ENCODE measurements at regions not wholly inside any gene's neighbourhood (a gene's known extent, or its start where the extent isn't known, plus 50 kb on each side); places are given as distances from the start of the nearest gene placed in this dataset.
"Not testable (repeated sequence)": the region's sequence is repeated elsewhere in the genome, so short reads cannot be mapped to it uniquely, and the experiment has no call there.

DNA sequence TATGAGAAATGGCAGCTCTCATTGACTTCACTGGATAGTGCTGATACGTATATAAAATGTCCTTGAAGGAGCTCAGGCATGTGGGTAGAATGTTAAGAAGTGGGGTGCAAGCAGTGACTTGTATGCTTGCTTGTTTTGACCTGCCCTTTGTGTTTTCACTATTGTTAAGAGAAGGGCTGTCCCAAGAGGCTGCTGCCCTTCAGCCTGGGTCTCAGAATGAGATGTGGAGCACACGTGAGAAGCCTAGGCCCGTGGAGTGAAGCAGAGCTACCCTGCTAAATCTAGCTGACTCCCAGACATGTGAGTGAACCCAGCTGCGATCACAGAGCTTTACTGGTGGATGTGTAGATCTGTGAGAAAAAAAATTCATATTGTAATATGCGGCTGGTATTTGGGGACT lies 305.3 kb upstream of the RGS17 start:
- ATAC-seq = no peak
- DNase-seq (ENCODE audit: low spot score) = no peak

DNA sequence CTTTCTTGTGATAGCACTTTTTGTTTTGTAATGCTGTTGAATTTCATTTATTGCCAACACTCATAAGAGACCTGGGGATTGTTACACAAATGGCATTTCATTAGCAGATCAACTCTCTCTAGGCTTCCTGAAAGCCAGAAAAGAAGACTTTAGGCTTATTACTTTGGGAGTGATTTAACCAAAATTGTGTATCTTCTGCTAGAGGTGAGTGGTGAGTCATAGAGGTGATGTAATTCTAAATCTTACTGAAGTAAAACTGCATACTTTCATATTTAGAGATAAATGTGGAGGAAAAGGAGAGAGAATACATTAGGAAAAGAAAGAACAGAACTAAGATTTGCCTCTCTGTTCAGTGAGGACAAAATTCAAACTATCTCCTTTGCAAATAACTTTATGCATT lies 304.7 kb upstream of the RGS17 start:
- DNase-seq (ENCODE audit: low spot score) (no peak), ATAC-seq (no peak)

DNA sequence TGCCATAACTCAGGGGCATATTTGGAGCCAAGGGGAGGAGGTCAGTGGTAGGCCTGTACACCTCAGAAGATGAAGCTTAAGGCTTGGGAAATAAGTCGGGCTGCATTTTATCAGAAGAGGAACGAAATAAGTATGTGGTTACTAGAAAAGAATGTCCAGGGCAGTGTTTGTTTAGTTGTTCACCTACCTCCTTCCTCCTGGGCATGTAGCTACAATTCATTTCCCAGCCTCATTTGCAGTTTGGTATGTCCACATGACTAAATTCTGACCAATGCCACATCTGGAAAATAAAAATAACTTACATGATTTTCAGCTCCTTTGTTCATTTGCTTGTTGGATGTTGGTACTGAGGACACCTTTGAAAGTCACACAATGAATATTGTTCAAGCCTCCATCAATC lies 294.5 kb upstream of the RGS17 start:
- ATAC-seq (no peak), DNase-seq (ENCODE audit: low spot score) (no peak)

DNA sequence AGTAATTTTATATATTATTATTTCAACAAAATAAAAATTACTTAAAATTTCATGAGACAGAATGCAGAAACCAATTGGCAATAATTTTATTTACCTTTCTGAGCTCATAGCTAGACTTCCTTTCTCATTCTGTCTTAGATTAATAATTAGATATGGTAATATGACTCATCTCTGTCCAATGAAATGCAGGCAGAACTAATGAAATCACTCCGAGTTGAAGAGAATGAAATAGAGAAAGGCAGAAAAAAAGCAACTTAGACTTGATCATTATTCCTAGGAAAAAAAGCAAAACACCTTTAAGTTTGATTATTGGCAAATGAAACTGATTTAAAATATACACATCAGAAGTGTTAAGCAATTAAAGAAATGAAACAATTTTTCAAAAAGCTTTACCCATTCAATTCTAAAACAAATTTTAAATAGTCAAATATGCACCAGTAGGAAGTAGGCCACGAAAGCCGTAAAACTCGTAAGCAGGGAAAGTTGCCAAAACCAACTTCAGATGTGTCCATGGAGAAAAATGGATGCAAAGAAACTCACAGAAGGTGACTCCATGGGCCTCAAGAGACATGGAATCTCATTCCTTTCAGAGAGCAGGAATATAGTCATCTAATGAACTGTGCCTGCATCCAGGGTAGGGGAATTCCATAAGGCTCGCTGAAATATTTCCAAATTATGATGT lies 293.8 kb upstream of the RGS17 start:
- no peak for ATAC-seq
- no peak for DNase-seq (ENCODE audit: low spot score)

DNA sequence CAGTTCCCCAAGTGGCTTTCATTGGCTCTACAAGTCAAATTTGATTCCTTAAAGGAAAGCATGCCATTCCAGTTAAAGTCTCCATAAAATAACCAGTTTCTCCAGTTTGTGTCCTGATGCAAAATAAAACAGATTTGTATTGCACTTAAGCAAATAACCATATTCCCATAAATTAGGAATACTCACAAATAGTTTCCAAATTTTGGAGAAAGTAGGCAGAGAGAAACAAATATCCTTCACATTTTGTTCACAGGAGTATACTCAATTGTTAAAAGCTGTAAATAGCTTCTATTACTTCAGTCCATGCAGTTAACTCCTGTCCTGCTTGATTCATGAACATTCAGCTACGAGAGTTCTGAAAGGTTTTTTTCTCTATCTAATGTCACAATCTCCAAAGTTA lies 281.4 kb upstream of the RGS17 start:
- DNase-seq (ENCODE audit: low spot score) (no peak), ATAC-seq (no peak)

DNA sequence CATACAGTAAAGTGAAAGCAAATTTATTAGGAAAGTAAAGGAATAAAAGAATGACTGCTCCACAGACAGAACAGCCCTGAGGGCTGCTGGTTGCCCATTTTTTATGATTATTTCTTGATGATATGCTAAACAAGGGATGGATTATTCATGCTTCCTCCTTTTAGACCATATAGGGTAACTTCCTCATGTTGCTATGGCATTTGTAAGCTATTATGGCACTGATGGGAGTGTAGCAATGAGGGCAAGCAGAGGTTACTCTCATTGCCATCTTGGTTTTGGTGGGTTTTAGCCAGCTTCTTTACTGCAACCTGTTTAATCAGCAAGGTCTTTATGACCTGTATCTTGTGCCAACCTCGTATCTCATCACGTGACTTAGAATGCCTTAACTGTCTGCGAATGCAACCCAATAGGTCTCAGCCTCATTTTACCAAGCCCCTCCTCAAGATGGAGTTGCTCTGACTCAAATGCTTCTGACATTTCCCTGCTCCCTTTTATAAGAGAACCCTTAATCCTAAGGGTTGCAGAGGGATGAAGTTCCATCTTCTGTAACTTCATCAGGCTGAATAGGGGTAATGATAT lies 280.1 kb upstream of the RGS17 start:
- no peak for DNase-seq (ENCODE audit: low spot score)
- ATAC-seq = no peak

DNA sequence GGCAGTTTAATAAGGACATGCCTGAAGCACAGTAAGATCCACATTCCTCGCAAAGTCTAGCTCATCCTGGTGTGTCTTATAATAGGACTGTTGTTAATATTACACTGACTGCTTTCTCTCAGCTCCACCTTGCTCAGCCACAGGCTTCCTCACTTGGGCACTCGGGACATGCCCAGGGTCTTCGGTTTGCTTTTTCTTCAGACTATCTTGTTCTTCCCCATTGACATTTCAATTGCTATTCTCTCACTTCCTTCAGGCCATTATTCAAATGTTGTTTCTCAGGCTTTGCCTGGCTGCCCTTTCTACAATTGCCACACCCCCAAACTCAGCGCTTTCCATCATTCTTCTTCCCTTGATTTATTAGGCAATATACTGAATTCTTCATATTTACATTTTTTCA lies 274.8 kb upstream of the RGS17 start:
- no peak for ATAC-seq
- no peak for DNase-seq (ENCODE audit: low spot score)

DNA sequence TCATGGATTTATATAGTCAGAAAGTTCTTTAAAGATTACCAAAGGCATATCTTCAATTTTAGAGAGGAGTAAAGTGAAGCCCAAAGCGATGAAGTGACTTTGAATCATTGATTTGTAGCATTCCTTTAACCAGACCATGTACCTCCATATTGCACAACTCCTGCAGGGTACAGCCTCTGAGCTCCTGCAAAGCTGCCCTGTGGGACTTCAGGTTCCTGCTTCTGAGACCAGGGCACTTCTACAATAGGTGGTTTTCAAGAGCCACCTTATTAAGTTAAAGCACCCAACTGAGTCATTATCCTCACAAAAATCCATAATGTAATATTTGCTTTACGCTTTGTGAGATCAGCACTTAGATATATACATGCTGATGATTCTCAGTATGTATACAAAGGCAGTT lies 270.7 kb upstream of the RGS17 start:
- DNase-seq (ENCODE audit: low spot score) (no peak), ATAC-seq (no peak)

DNA sequence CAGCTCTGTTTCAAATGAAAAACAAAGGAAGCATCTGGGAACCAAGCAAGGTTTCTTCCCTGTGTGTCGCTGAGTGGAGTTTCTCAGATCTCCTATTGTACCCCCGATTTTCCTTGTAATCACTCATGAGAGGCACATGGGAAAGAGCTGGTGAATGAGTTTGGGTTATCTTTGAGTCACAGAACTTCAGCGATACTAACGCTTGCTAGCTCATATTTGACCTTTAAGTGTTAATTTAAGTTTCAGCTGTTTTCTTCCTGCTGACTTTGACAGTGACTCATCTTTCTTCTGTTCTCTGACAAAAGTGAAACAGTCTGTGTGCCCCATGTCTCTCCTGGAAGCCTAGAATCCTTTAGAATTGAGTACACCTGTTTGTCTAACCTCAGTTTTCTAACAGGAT lies 261.1 kb upstream of the RGS17 start:
- ATAC-seq (no peak), DNase-seq (ENCODE audit: low spot score) (no peak)

DNA sequence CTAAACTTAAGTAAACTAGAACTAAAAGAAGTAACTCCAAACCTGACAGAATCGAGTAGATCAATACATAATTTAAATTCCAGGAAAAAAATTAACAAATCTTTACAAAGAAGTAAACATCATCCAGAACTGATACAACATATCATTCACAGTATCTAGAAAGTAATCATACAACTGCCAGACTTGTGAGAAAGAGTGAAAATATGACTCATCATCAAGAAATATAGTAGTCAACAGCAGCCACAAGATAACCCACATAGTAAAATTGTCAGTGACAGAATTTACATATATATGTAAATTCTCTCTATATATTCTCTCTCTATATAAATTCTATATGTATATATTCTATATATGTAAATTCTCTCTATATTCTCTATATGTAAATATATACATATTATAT lies 242.8 kb upstream of the RGS17 start:
- no peak for ATAC-seq
- no peak for DNase-seq (ENCODE audit: low spot score)

DNA sequence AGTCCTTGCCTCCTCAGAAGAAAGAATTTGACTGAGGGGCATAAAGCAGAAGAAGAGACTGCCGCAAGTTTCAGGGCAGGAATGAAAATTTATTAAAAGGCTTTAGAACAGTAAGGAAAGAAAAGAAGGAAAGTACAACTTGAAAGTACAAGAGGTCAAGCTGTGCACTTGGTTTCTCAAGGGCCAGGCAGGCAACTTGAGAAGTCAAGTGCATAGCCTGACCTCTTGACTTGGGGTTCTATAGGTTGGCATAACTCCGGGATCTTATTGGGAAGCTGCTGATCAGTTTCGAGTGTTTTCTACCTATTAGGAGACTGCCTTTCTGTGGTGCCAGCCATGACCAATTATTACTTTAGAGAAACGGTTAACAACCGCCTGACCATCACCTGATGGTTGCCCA lies 237.0 kb upstream of the RGS17 start:
- DNase-seq (ENCODE audit: low spot score) = no peak
- ATAC-seq = no peak

DNA sequence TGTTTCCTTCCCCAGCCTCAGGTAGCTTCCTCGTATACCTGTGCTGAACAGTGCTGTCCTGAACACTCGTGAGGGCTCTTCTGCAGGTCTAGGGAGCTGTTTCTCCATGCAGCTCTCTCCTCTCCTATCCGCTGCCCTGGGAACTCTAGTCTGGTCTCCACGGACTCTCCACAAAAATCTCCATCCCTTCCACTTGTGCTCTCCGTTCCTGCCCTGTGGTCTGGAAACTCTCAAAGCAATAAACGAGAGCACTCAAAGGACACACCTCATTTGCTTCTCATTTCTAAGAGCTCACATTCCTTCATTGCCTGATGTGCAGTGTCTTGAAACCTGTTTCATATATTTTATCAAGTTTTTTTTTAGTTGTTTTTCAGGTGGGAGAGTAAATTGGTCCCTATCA lies 235.9 kb upstream of the RGS17 start:
- DNase-seq (ENCODE audit: low spot score) (no peak), ATAC-seq (no peak)

DNA sequence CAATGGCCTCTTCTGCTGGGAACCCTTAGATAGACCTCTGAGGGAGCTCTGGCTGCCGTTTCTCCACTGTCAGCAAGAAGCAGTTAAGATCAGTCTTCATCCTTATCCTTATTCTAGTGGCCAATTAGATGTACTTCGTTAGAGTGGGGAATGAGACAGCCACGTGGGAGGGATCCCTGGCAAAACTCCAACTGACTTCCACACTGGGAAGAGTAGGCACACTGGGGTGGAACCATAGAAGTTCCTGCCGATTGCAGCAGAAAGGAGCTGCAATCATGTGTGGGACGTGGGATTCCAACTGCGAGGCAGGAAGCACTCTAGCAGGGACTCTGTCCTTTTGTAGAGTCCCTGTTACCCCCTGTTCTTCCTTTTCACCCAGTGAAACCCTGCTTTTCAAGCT lies 226.3 kb upstream of the RGS17 start:
- ATAC-seq (no peak), DNase-seq (ENCODE audit: low spot score) (no peak)

DNA sequence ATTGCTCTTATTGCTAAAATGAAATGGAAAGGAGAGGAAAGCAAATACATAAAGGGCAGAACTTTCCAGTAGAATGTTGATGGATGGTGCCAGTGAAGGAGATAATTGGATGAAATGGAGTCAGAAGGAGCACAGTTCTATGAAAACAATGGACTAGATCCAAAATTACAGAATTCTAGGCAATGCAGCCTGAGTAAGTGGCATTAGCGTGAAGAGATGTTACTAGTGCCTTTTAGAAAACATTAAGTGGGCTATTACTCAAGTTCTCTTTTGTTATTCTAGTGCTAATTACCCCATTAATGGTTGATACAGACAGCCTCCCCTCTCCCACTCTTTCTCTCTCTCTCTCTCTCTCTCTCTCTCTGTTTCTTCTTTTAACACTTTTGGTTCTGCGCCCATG lies 209.5 kb upstream of the RGS17 start:
- DNase-seq (ENCODE audit: low spot score) (no peak), ATAC-seq (no peak)

DNA sequence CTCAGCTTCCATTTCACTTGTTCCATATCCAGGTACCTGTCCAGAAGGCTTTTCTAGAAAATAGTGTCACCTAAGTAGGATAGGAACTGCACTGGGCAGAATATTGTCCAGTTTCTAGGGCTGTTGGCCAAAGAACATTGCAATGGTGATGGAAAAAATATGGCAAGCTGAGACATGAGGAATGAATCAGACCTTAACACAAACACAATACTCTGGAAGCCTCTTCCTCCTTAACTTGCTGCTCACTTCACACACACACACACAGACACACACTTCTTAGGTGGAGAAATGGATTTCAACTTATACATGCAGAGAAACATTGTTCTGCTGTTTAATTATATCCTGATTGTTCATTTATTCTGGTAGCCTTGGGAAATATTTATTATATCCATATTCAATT lies 203.0 kb upstream of the RGS17 start:
- ATAC-seq = no peak
- DNase-seq (ENCODE audit: low spot score) = no peak

DNA sequence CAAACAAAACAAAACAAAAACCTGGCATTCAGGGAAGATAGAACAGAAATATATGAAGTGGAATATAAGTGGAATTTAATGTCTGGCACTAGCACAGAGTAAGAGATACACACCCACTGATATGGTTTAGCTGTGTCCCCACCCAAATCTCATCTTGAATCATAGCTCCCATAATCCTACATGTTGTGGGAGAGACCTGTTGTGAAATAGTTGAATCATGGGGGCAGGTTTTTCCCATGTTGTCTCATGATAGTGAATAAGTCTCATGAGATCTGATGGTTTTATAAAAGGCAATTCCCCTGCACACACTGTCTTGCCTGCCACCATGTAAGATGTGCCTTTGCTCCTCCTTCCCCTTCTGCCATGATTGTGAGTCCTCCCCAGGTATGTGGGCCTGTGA lies 200.1 kb upstream of the RGS17 start:
- ATAC-seq; DNase-seq (ENCODE audit: low spot score): not testable (repeated sequence)

DNA sequence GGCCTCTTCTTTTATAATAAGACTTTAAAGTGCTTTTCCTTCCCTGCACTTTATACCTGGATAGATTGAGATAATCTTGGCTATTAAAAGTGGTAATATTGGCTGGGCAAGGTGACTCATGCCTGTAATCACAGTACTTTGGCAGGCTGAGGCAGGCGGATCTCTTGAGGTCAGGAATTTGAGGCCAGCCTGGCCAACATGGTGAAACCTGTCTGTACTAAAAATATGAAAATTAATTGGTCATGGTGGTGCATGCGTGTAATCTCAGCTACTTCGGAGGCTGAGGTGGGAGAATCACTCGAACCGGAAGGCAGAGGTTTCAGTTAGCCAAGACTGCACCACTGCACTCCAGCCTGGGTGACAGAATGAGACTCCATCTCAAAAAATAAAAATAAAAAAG lies 197.1 kb upstream of the RGS17 start:
- no peak for ATAC-seq
- DNase-seq (ENCODE audit: low spot score) = no peak

DNA sequence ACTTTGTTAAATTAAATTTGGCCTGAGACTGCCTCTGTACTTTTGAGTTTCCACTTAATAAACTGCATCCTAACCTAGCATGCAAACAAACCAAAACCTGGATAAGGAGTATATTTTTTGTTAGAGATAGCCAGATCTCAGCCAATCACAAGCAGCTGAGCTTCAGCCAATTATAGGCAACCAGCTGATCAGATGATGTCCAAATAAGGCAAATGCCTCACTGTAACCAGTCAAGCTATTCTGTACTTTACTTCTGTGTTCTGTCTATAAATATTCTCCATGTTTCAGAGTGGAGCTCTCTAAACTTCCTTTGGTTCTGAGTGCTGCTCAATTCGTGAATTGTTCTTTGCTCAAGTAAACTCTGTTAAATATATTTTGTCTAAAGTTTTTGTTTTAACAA lies 194.6 kb upstream of the RGS17 start:
- DNase-seq (ENCODE audit: low spot score) = no peak

DNA sequence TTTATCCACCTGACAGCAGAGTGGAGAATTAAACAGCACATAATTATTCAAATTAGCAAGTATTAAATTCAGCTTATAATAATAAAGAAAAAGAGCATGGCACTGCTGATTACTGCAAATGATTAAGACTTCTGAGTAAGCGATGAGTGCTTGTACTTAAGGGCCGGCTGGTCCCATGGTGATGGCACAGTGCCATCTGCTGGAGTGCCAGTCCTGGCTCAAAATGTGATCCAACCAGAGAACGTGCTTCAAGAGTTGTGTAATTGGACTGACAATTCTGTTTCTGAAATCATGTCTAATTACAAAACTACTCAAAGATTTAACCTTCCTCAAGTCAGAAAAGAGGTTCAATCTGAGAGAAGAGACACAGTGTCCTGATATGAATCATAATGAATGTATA lies 181.6 kb upstream of the RGS17 start:
- ATAC-seq = no peak
- no peak for DNase-seq (ENCODE audit: low spot score)

More for the DNA sequence above, 194.6 kb upstream of the RGS17 start:
- no peak for ATAC-seq

DNA sequence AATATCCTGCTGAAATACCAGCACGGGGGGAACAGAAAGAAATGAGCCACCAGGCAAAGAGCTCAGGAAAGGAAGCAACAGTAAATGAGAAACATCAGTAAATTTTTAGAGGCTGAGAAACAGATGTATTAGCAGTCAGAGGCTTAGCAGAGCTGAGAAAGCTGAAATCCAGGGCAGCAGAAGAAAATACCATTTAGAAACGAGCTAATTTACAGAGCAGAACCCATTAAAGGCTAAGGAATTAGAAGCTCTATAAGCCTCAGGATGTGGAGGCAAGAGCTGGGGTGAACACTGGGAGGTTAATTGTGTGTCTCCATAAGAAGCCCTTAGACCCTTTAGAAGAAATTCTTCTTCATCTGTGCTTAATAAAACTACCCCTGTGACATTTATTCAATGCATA lies 178.6 kb upstream of the RGS17 start:
- no peak for DNase-seq (ENCODE audit: low spot score)

DNA sequence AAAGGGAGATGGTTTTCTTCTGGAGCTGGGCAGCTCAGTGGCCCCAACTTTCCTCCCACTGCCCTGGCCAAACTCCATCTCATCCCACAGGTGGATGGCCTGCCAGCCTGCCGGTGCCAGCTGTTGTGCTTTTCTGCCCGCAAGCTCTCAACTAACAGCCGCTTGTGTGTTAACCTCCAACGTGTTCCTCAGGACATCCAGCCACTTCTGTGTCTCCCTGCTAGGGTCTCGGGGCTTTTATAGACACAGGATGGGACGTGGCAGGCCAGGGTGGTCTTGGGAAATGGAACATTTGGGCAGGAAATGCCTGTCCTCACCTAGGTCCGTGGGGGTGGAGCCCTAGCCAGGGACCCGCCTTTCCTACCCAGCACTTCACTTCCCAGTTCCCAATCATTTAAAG lies 171.1 kb upstream of the RGS17 start:
- ATAC-seq (no peak), DNase-seq (ENCODE audit: low spot score) (no peak)

More for the DNA sequence above, 178.6 kb upstream of the RGS17 start:
- ATAC-seq = no peak

DNA sequence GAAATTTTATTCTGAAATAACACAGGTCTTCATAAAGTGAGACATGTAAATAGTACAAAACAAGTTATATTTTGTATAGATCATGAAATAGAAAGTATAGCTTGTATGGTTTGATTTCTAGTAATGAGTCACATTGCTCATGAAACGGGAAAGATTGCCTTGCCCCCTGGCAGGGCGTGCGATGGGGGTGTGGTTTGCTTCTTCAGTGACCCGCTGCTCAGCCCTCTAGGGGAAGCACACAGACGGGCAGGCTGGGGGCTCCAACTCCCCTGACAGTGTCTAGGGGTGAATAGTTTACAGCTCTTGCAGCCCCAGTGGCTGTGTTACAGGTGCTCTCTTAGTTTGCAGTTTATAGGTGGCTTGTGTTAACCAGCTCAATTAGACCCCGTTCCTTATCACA lies 170.5 kb upstream of the RGS17 start:
- DNase-seq (ENCODE audit: low spot score) (no peak), ATAC-seq (no peak)

DNA sequence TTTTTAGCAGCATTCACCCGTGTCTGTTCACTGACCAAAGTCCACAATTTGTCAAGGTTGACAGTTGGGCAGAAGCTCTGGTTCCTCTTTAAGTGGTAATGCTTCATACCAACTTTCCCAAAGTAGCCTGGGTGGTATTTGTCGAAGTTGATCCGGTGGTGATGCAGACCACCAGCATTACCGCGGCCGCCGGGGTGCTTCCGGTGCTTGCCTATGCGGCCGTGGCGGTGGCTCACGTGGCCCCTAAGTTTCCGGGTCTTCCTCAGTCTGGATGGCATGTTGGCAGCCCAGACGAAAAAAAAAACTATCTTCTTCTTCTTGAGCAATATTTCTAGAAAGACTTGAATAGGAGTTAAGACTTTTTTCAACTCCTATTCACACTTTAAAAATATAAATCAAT lies 151.4 kb upstream of the RGS17 start:
- not testable (repeated sequence) for DNase-seq (ENCODE audit: low spot score)

More for the DNA sequence above, 151.4 kb upstream of the RGS17 start:
- not testable (repeated sequence) for ATAC-seq
